SKM-1 treated with dmso at 0.1 percent for 144 hours (cell line): ENCODE measurements at regions not wholly inside any gene's neighbourhood (a gene's known extent, or its start where the extent isn't known, plus 50 kb on each side); places are given as distances from the start of the nearest gene placed in this dataset.
"Not testable (repeated sequence)": the region's sequence is repeated elsewhere in the genome, so short reads cannot be mapped to it uniquely, and the experiment has no call there.

Experiments used
- DNase-seq: peaks from one replicate; lab custom pipeline; 2025; ENCODE audit not compliant: unreplicated experiment; lab: John Stamatoyannopoulos, UW

DNA sequence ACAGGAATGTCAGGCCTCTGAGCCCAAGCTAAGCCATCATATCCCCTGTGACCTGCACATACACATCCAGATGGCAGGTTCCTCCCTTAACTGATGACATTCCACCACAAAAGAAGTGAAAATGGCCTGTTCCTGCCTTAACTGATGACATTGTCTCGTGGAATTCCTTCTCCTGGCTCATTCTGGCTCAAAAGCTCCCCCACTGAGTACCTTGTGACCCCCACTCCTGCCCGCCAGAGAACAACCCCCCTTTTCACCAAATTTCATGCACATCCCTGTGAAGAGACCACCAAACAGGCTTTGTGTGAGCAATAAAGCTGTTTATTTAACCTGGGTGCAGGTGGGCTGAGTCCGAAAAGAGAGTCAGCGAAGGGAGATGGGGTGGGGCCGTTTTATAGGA is 447.4 kb downstream of the FGF13 start:
- not testable (repeated sequence) for DNase-seq

DNA sequence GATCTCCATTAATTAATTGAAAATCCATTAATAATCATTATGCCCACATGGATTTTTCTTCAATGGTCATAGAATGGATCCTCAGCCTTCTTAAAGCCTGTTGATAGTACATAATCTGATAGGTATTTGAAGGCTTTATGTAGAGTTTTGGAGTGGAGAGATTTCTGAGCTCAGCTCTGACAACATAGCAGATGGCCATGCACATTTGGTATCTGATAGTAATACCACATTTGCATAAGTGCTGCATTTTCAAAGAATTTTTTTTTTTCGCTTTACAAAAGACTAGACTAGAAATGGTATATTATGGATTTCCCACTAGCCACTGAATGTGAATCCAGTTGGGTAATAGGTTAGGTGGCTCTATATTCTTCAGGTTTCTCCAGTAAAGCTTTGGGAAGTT is 440.6 kb downstream of the FGF13 start:
- DNase-seq, result no peak

DNA sequence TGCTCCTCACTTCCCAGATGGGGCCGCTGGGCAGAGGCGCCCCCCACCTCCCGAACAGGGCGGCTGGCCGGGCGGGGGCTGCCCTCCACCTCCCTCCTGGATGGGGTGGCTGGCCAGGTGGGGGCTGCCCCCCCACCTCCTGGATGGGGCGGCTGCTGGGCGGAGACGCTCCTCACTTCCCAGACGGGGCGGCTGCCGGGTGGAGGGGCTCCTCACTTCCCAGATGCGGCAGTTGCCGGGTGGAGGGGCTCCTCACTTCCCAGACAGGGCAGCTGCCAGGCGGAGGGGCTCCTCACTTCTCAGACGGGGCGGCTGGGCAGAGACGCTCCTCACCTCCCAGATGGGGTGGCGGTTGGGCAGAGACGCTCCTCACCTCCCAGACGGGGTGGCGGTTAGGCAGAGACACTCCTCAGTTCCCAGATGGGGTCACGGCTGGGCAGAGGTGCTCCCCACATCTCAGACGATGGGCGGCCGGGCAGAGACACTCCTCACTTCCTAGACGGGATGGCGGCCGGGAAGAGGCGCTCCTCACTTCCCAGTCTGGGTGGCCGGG is 428.8 kb downstream of the FGF13 start:
- DNase-seq, result not testable (repeated sequence)

DNA sequence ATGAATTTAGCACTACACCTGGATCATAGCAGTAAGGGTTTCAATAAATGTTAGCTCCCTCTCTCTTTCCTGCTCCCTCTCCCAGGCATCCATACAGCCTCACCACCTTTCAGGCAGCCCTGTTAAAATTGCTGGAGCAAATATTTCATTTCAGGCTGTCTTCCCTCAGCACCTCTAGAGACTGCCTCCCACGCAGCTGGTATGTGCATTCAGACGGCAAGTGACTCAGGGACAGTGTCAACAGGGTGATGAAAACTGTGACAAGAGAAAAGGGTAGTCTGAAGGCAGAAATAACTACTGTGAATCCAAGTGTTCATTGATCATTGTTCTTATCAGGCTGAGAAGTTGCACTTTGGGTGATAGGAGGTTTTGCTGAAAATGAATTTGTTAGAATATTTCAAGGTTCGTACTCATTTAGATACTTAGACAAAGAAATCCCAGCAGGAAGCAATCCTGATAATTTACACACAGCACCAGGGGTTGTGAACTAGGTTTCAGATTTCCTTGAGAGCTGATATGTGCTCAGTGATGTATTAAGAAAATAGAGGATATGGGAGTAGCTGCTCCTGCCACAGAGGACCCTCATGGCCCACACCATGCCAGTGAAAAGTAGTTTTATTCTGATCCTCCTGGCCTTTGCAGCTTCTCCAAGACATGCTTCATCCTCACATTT is 424.2 kb downstream of the FGF13 start:
- DNase-seq, result no peak

DNA sequence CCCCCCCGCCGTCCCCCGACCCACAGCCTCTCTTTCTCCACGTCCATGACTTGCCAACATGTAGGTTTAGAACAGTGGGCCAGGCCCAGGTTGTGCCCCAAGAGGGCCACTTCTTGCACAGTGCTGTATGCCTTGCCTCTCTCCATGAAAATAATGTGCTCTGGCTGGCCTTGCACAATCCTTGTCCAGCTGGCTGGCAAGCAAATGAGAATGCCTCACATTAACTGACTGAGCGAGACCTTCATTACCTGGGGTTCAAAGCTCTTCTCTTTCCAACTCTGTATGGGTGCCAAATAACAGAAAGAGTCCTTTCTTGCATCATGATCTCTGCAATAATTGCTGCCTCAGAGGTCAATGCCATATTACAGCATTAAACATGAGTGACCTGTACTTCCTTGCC is 416.6 kb downstream of the FGF13 start:
- no peak for DNase-seq

DNA sequence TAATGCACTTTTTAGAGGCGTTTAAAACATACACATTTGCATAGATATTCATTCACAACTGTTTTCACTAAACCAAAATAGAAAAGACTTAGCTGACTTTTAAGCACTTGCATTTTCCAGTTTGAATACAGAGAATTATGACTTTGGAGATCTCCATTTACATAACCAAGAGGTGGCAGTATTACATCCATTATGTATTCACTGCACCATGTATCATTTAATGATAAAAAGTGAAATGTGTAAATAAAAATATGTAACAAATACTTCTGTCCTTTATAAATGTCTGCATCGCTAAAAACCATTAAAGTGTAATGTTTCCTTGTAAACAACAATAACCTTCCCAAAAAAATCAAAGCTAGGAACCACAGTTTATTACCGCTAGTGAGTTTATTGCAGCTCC is 413.2 kb downstream of the FGF13 start:
- DNase-seq, result no peak

DNA sequence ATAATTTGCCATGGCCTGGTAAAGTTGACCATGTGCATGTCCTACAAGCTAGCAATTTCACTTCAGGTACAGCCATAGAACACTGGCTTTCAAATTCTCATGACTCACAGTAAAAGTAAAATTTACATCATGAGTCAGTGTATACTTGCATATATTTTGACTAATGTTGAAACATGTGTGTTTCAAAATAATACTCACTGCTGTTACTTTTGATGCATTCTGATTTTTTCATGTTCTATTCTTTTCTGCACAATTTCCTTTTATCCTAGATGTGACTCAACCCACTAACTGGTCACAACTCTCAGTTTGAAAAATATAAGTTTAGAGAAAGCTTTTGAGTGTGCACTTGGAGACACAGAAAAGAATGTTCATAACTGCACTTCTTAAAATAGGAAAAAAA is 365.7 kb downstream of the FGF13 start:
- no peak for DNase-seq

DNA sequence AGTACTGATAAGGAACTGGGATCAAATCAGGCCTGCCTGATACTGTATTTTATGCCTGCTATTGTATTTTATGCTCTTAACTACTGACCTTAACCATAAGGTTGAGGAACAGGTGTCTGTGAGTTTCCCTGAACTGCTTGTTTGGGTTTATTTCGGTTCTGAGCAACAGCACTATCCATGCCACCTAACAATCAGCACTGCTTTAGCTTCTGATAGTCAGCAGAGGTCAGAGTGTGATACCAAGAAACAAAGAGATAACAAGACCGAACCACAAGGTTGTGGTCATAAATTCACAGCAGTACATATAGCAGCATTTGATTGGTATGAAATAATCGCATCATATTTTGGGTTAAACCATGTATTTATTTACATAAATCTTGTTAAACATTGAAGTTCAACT is 362.2 kb downstream of the FGF13 start:
- no peak for DNase-seq

DNA sequence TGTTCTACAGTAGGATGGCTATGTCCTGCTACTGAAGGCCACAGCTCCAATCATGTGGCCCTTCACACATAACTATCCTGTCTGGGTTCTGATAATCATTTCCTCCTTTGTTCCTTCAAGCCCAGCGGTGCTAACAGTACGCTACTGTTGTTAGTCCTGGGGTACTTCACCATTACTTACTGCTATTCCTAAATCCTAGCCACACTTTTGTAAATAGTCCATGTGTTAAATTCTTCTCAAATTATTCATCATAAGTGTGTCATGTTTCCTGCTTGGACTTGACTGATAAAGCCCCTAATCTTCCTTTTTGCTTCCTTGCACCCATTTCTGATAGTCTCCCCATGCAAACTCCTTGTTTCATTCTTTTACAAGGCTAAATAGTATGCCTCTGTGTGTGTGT is 332.6 kb downstream of the FGF13 start:
- no peak for DNase-seq

DNA sequence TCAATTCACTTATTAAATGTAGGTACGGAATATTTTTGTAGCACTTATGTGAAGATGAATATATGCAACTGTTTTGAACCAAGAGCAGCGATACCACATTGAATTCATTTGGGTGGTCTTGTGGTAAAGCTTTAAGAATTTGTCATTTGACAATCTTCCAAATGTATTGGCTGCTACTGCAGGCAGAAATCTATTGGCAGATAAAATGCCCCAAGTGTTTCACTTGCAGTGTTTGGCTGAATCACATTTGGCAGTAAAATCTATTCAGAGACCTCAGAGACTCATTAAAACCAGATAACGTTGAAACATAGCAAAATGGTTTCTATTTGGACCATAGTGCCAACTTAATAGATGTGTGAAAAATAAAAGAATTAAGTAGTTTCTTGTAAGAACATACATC is 303.4 kb downstream of the FGF13 start:
- DNase-seq, result no peak

DNA sequence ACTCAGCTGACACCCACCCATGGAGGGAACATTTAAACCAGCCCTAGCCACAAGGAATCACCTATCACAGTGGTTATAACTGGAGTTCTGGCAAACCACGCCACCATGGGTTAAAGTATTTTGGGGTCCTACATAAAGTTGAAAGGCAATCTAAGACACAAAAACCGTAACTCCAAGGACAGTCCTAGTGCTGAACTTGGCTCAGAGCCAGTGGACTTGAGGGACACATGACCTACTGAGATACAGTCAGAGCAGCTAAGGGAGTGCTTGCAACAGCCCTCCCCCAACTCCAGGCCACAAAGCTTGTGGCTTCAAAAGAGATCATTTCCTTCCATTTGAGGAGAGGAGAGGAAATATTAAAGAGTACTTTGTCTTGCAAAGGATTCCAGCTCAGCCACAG is 300.5 kb downstream of the FGF13 start:
- DNase-seq, result no peak
